HCT116 (cell line): ENCODE measurements at regions not wholly inside any gene's neighbourhood (a gene's known extent, or its start where the extent isn't known, plus 50 kb on each side); places are given as distances from the start of the nearest gene placed in this dataset.

ENCODE experiments used
- ATAC-seq: fragments of 200-7000 bp; cut with Tn5 transposase; 2 replicates; pipeline ENCODE4 v1.9.1; 2020; ENCODE audit warnings: mild to moderate bottlenecking, moderate library complexity
- BruUV-seq: library from RNA; stranded (reverse); fragments of 400-500 nt; replicated peaks from 2 replicates; lab custom pipeline; 2021; lab: Mats Ljungman, UMichigan
- CTCF ChIA-PET: fragments of 300-600 bp; sonication (Branson Sonifier 250); formaldehyde crosslinking; loops from one replicate; lab custom pipeline; 2021; ENCODE audit warnings: antibody characterized with exemption; lab: Charles Lee
- POLR2A ChIA-PET: fragments of 300-600, 350-600 bp; sonication (Branson Sonifier 250); formaldehyde crosslinking; loops from one replicate; lab custom pipeline; 2021; ENCODE audit warnings: antibody characterized with exemption; lab: Charles Lee
- RAD21 ChIA-PET, 2 experiments: fragments of 300-600 bp; sonication (Branson Sonifier 250); formaldehyde crosslinking; loops; one replicate each; lab custom pipeline; 2023; ENCODE audit warnings: low total read pairs in 2 of 2; ENCODE audit not compliant: uncharacterized antibody in 2 of 2, unreplicated experiment in 2 of 2, low non-redundant PET in 1 of 2; lab: Charles Lee
- DNase-seq: peaks from one replicate; pipeline ENCODE4 v3.0.0-alpha.2; 2010; ENCODE audit warnings: low read depth, low spot score
- H2AFZ ChIP-seq: fragments of 200-600 bp; shearing (Covaris generic), sonication (generic); 2 replicates; pipeline ENCODE4 v1.6.1; 2017; ENCODE audit warnings: low read depth, mixed run types, mixed read lengths, antibody characterized with exemption, low read length; ENCODE audit not compliant: poor library complexity, severe bottlenecking
- H3K27ac ChIP-seq: 2 replicates; pipeline ENCODE4 v1.5.1; 2012; ENCODE audit warnings: low read depth, low read length
- H3K27me3 ChIP-seq: fragments of 200-600 bp; sonication (generic); 2 replicates; pipeline ENCODE4 v1.6.1; 2016; ENCODE audit warnings: mixed run types, low read length, mixed read lengths; ENCODE audit not compliant: insufficient read depth
- H3K36me3 ChIP-seq, 2 experiments: fragments of 200-500 bp in 1 of 2; fragments of 200-600 bp in 1 of 2; sonication (Bioruptor generic) in 1 of 2; sonication (generic) in 1 of 2; 2 replicates each; pipeline versions ENCODE4 v1.5.1 to v1.6.1; 2014 to 2016; ENCODE audit warnings: low read length in 2 of 2, inconsistent platforms in 1 of 2, mixed read lengths in 1 of 2, mixed run types in 1 of 2; ENCODE audit not compliant: insufficient read depth in 2 of 2, control insufficient read depth in 1 of 2
- H3K4me1 ChIP-seq, 2 experiments: fragments of 200-600 bp in 1 of 2; sonication (generic) in 1 of 2; 2 replicates each; pipeline versions ENCODE4 v1.5.1 to v1.6.1; 2012 to 2017; ENCODE audit warnings: low read length in 2 of 2, inconsistent platforms in 1 of 2, mild to moderate bottlenecking in 1 of 2, mixed read lengths in 1 of 2, mixed run types in 1 of 2, moderate library complexity in 1 of 2; ENCODE audit not compliant: insufficient read depth in 2 of 2, control insufficient read depth in 1 of 2
- H3K4me2 ChIP-seq: fragments of 200-600 bp; sonication (generic); 2 replicates; pipeline ENCODE4 v1.6.1; 2017; ENCODE audit warnings: mixed run types, low read length, mixed read lengths
- H3K4me3 ChIP-seq, 2 experiments: fragments of 200-600 bp in 1 of 2; sonication (generic) in 1 of 2; replicated peaks in 1 of 2; 2 replicates each; pipeline ENCODE4 v1.5.1; 2011 to 2016; ENCODE audit warnings: low read length in 2 of 2, control low read depth in 1 of 2, low read depth in 1 of 2, mild to moderate bottlenecking in 1 of 2, mixed read lengths in 1 of 2, mixed run types in 1 of 2
- H3K79me2 ChIP-seq: fragments of 200-600 bp; sonication (generic); 2 replicates; pipeline ENCODE4 v1.6.1; 2017; ENCODE audit warnings: mild to moderate bottlenecking, mixed run types, low read length, moderate library complexity, mixed read lengths; ENCODE audit not compliant: insufficient read depth
- H3K9ac ChIP-seq: fragments of 200-600 bp; sonication (generic); 2 replicates; pipeline ENCODE4 v1.6.1; 2016; ENCODE audit warnings: low read length, mixed read lengths
- H3K9me2 ChIP-seq: fragments of 200-600 bp; sonication (generic), shearing (Covaris generic); 2 replicates; pipeline ENCODE4 v1.6.1; 2017; ENCODE audit warnings: mixed run types, mild to moderate bottlenecking, moderate library complexity; ENCODE audit not compliant: insufficient read depth
- H3K9me3 ChIP-seq, 2 experiments: fragments of 200-500 bp in 1 of 2; fragments of 200-600 bp in 1 of 2; sonication (Bioruptor generic) in 1 of 2; sonication (generic) in 1 of 2; 2 replicates each; pipeline ENCODE4 v1.6.1; 2014 to 2017; ENCODE audit warnings: low read length in 2 of 2, mixed read lengths in 2 of 2, inconsistent platforms in 1 of 2, low read depth in 1 of 2, mild to moderate bottlenecking in 1 of 2, mixed run types in 1 of 2, moderate library complexity in 1 of 2; ENCODE audit not compliant: control insufficient read depth in 1 of 2, insufficient read depth in 1 of 2
- H4K20me1 ChIP-seq: fragments of 200-600 bp; sonication (generic), shearing (Covaris generic); 2 replicates; pipeline ENCODE4 v1.6.1; 2017; ENCODE audit warnings: mixed run types, mild to moderate bottlenecking, moderate library complexity; ENCODE audit not compliant: insufficient read depth
- CEBPB ChIP-seq: IDR thresholded peaks from 2 replicates; pipeline ENCODE4 v1.6.1; 2012; ENCODE audit warnings: low read depth
- CTCF ChIP-seq, 3 experiments: fragments of 200-600 bp in 1 of 3; sonication (generic) in 1 of 3; IDR thresholded peaks in 2 of 3; conservative IDR thresholded peaks in 1 of 3; 2 replicates each; pipeline ENCODE4 v1.5.1; 2012 to 2017; ENCODE audit warnings: low read depth in 2 of 3, low read length in 2 of 3, antibody characterized with exemption in 1 of 3, borderline replicate concordance in 1 of 3, control low read depth in 1 of 3, mild to moderate bottlenecking in 1 of 3, mixed read lengths in 1 of 3, mixed run types in 1 of 3, moderate library complexity in 1 of 3; ENCODE audit not compliant: insufficient read depth in 1 of 3
- EGR1 ChIP-seq: IDR thresholded peaks from 2 replicates; pipeline ENCODE4 v1.6.1; 2012; ENCODE audit warnings: low read depth
- ELF1 ChIP-seq: IDR thresholded peaks from 2 replicates; pipeline ENCODE4 v1.6.1; 2012; ENCODE audit warnings: low read depth, borderline replicate concordance
- JUND ChIP-seq: IDR thresholded peaks from 2 replicates; pipeline ENCODE4 v1.6.1; 2012
- POLR2AphosphoS5 ChIP-seq: IDR thresholded peaks from 2 replicates; pipeline ENCODE4 v1.6.1; 2011; ENCODE audit warnings: mild to moderate bottlenecking, low read depth, low read length, moderate library complexity
- REST ChIP-seq: IDR thresholded peaks from 2 replicates; pipeline ENCODE4 v1.6.1; 2012; ENCODE audit warnings: low read depth
- SRF ChIP-seq: IDR thresholded peaks from 2 replicates; pipeline ENCODE4 v1.6.1; 2012; ENCODE audit warnings: low read depth
- TCF7L2 ChIP-seq: IDR thresholded peaks from 2 replicates; pipeline ENCODE4 v1.7.0; 2011; ENCODE audit warnings: borderline replicate concordance, inconsistent platforms; ENCODE audit not compliant: insufficient read depth, insufficient read length; ENCODE audit errors: extremely low read depth
- intact Hi-C: fragments of 100-400 bp; cut with micrococcal nuclease; formaldehyde crosslinking; loops from 2 replicates; pipeline ENCODE4 v1.10.0; 2022
- TF ChIP-seq, protein P1 (sequence below): IDR thresholded peaks from 2 replicates; pipeline ENCODE4 v1.6.1; 2012

DNA sequence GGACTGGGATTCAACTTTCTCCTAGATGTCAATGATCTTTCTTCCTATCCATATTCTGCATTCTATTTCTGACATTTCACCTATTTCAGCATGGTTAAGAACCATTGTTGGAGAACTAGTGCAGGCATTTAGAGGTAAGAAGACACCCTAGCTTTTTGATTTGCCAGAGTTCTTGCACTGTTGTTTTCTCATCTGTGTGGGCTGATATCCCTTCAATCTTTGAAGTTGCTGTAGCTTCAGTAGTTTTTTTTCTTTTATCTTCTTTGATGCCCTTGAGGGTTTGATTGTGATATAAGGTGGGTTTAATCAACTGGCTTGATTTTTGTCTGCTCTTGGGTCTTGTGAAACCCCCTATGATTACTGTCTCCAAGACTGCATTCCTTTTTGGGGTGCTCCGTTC lies 502.1 kb downstream of the ETS1 start:
- H3K9me3 ChIP-seq = 0 out of 4 replicates have a peak, but pooled peaks cover 0 to 4% of the 10 kb centered on the region in 2 experiments
- H3K4me1 ChIP-seq = no peaks in the 10 kb centered on the region
- POLR2A ChIA-PET = no interaction called here
- H3K4me3 ChIP-seq = no peak overlapping the region
- intact Hi-C loops = no loop called here
- no peak overlapping the region for H3K9ac ChIP-seq
- H3K27me3 ChIP-seq = no peaks in the 10 kb centered on the region
- ATAC-seq (no peak), DNase-seq (no peak)
- RAD21 ChIA-PET = no interaction called here
- H4K20me1 ChIP-seq = no peaks in the 10 kb centered on the region
- no TSS peak for BruUV-seq
- TF ChIP-seq POLR2AphosphoS5 (no peak), SRF (no peak), REST (no peak), TCF7L2 (no peak), JUND (no peak), CTCF (IDR thresholded peaks at IDR 0.05 in 2 of 3, conservative IDR thresholded peaks at IDR 0.05 in 1 of 3; ENCODE audit: borderline replicate concordance in 1 of 3, insufficient read depth in 1 of 3, low read depth in 2 of 3, low read length in 2 of 3) (no peak), ELF1 (no peak), EGR1 (no peak), CEBPB (no peak)
- TF ChIP-seq, protein P1, sequence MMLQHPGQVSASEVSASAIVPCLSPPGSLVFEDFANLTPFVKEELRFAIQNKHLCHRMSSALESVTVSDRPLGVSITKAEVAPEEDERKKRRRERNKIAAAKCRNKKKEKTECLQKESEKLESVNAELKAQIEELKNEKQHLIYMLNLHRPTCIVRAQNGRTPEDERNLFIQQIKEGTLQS = no peak
- H2AFZ ChIP-seq = no peak overlapping the region
- H3K27ac ChIP-seq = no peak overlapping the region
- no peak overlapping the region for H3K4me2 ChIP-seq
- no peaks in the 10 kb centered on the region for H3K36me3 ChIP-seq
- CTCF ChIA-PET = no interaction called here
- no peaks in the 10 kb centered on the region for H3K9me2 ChIP-seq
- H3K79me2 ChIP-seq = no peaks in the 10 kb centered on the region
